Astrocyte of the cerebellum (primary cell): ENCODE measurements at regions not wholly inside any gene's neighbourhood (a gene's known extent, or its start where the extent isn't known, plus 50 kb on each side); places are given as distances from the start of the nearest gene placed in this dataset.
A peak's percentile ranks its signal among the peaks of the same experiment; 100 is the strongest.

Experiments used
- DNase-seq: peaks from one replicate; pipeline ENCODE4 v3.0.0-alpha.2; 2011; ENCODE audit warnings: low read depth
- H3K4me3 ChIP-seq: 2 replicates; pipeline ENCODE4 v1.5.1; 2011; ENCODE audit warnings: mild to moderate bottlenecking, low read depth, low read length, moderate library complexity
- in situ Hi-C: cut with HindIII; loops from 2 replicates; pipeline ENCODE4 v1.10.0; 2017; ENCODE audit warnings: low sequenced_read_pairs
- TF ChIP-seq, protein P1 (sequence below): IDR thresholded peaks from 2 replicates; pipeline ENCODE4 v1.5.1; 2012; ENCODE audit warnings: low read length, low read depth, moderate library complexity, mild to moderate bottlenecking; ENCODE audit errors: missing control alignments

DNA sequence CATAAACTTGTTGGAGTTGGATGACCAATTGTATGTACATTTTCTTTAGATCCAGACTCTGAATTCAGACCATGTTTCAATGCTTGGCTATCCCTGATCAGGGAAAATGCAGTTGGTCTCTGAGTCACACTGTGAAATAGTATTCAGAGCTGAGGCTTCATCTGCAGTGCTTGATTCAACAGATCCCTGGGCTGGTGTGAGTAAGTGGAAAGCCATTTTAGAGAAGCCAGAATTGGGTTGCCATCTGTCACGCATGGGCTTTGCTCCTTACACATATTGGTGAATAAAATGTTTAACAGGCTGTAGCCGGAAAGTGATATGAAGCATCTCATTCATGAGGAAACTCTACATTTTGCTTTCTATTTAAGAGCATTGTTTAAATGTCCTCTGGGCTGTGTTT, 50.0 kb upstream of the ACYP2 start:
- peak; percentile 70 for DNase-seq
- H3K4me3 ChIP-seq = no peak overlapping the region
- TF ChIP-seq, protein P1, sequence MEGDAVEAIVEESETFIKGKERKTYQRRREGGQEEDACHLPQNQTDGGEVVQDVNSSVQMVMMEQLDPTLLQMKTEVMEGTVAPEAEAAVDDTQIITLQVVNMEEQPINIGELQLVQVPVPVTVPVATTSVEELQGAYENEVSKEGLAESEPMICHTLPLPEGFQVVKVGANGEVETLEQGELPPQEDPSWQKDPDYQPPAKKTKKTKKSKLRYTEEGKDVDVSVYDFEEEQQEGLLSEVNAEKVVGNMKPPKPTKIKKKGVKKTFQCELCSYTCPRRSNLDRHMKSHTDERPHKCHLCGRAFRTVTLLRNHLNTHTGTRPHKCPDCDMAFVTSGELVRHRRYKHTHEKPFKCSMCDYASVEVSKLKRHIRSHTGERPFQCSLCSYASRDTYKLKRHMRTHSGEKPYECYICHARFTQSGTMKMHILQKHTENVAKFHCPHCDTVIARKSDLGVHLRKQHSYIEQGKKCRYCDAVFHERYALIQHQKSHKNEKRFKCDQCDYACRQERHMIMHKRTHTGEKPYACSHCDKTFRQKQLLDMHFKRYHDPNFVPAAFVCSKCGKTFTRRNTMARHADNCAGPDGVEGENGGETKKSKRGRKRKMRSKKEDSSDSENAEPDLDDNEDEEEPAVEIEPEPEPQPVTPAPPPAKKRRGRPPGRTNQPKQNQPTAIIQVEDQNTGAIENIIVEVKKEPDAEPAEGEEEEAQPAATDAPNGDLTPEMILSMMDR = no peak
- in situ Hi-C loops = no loop called here

DNA sequence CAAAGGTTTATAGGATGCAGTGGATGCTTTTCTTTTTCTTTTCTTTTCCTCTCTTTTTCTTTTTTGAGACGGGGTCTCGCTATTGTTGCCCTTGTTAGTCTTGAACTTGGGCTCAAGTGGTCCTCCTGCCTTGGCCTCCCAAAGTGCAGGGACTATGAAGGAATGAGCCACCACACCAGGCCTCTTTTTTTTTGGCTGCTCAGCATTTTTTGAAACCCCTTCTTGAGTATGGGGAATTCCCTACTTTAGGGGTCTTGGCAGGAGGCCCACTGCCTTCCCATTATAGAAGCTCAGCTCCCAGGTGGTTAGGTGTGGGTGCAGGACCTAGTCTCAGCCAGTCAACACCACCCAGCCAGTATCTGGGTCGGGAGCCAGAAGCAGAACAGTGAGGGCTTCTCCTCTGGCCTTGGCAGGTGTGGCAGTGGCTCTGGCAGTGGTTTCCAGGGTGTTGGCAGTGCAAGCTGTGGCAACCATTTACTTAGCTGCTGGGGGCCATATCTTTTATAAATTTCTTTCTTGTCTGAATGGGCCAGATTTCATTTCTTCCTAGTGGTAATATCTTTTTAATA, 51.4 kb upstream of the ACYP2 start:
- no peak overlapping the region for H3K4me3 ChIP-seq
- DNase-seq = no peak
- in situ Hi-C loops = no loop called here
- TF ChIP-seq, protein P1 = no peak

DNA sequence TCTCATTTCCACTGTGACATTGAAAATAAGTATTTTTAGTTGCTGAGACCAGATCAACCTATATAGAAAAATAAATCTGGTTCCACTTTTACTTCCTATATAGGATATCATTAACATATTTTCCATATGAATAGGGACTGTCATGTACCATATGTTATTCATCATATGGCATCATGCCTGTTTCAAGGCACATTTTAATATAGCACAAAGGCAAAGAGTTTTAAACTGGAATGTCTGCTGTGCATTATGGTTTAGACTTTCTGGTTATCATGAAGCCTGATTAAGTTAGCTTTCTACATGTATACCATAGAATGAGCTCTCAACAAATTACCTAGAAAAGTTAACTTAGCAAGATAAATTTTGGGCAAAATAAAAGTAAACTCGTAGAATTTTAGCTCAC, 53.0 kb upstream of the ACYP2 start:
- H3K4me3 ChIP-seq = no peak overlapping the region
- DNase-seq = no peak
- TF ChIP-seq, protein P1 = no peak
- in situ Hi-C loops = no loop called here

DNA sequence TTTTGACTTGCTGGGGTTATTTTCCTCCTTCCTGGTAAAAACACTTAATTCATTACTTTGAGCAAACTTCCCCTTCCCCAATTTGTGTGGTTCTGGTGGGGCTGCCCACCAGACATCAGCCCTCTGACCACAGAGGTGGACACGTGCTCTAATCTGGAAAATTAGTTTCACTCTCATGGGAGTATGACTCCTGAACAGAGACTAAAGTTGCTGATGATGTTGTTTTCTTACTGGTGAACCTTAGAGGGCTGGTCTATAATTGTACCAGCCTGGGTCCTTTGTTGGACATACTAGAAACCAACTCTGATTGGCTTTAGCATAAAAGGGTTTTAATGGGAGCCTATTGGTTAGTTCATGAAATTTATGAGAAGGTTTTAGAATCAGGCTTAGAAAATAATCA, 54.1 kb upstream of the ACYP2 start:
- no peak overlapping the region for H3K4me3 ChIP-seq
- in situ Hi-C loops = no loop called here
- TF ChIP-seq, protein P1 = no peak
- no peak for DNase-seq

DNA sequence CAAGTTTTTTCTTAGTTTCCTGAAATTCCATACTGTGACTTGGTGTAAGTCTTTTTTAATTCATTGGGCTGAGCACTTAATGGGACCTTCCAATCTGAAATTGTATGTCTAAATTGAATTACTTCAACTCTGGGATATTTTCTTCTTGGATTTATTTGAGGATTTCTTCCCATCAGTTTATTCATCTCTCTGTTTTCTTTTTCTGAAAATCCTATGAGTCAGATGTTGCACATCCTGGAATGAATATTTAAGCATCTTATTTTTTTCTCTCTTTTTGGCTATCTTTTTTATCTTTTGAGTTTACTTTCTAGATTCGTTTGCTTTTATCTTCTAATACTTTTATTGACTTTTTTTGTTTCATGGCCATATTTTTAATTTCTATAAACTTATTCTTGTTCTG, 55.4 kb upstream of the ACYP2 start:
- DNase-seq = no peak
- no peak overlapping the region for H3K4me3 ChIP-seq
- TF ChIP-seq, protein P1 = no peak
- in situ Hi-C loops = no loop called here

DNA sequence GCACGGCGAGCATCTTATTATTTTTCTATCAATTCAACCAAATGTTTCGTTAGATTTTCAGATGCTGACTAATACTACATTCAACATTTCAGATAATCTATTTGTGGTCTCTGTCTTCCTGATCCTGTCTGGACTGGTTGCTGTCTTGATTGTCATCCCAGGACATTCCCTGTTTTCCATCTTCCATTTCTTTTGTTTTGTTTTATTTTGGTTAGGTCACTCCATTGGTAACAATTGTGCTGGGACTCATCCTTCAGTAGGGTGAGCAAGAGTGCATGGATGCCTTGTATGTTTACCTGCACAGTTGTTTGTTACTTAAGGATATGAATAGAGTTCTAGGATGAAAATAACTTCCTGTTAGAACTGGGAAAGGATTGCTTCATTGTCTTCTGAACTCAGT, 55.9 kb upstream of the ACYP2 start:
- TF ChIP-seq, protein P1 = no peak
- in situ Hi-C loops = no loop called here
- no peak for DNase-seq
- H3K4me3 ChIP-seq = no peak overlapping the region

DNA sequence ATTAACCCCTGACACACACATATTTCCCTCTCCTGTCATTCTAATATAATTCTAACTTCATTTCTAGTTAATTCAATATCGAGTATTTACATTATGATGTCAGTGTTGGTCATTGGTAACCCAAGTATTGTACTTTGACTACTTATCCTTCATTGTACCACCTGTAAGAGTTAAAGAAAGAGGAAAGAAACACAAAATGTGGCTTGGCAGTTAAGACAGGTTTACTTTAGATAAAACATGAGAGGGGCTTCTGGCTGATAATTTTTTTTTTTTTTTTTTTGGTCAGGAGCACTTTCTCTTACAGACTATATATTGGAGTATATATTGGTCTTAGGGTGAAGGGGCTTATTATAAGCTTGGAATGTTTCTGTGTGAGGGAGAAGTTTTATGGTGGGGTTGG, 57.0 kb upstream of the ACYP2 start:
- DNase-seq = no peak
- TF ChIP-seq, protein P1 = no peak
- in situ Hi-C loops = no loop called here
- no peak overlapping the region for H3K4me3 ChIP-seq
